GM10266 (cell line): ENCODE measurements at regions not wholly inside any gene's neighbourhood (a gene's known extent, or its start where the extent isn't known, plus 50 kb on each side); places are given as distances from the start of the nearest gene placed in this dataset.

Experiments
- DNase-seq: peaks from one replicate; pipeline ENCODE4 v3.0.0; 2012; ENCODE audit errors: extremely low spot score
- TF ChIP-seq, protein P1 (sequence below): IDR thresholded peaks from 2 replicates; pipeline ENCODE4 v1.5.1; 2012; ENCODE audit warnings: mild to moderate bottlenecking, low read depth; ENCODE audit not compliant: control insufficient read depth, insufficient read depth; ENCODE audit errors: missing control alignments

DNA sequence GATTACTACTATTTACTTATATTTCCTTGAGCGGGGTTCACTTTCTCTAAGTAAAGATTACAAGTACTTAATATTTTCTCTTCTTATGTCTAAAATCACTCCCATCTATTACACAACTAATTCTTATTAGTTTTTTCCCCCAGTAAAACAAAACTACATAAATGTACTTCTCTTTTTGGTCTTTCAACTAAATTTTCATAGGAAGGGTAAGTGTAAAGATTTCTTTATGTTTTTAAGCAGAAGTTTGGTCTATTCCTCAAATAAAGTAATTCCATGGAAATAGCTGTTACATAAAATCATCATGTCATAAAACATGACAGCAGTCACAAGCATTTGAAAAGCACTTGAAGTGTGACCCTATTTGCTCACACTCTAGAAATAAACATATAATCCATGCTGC lies 249.0 kb downstream of the ZEB2 start:
- TF ChIP-seq, protein P1, sequence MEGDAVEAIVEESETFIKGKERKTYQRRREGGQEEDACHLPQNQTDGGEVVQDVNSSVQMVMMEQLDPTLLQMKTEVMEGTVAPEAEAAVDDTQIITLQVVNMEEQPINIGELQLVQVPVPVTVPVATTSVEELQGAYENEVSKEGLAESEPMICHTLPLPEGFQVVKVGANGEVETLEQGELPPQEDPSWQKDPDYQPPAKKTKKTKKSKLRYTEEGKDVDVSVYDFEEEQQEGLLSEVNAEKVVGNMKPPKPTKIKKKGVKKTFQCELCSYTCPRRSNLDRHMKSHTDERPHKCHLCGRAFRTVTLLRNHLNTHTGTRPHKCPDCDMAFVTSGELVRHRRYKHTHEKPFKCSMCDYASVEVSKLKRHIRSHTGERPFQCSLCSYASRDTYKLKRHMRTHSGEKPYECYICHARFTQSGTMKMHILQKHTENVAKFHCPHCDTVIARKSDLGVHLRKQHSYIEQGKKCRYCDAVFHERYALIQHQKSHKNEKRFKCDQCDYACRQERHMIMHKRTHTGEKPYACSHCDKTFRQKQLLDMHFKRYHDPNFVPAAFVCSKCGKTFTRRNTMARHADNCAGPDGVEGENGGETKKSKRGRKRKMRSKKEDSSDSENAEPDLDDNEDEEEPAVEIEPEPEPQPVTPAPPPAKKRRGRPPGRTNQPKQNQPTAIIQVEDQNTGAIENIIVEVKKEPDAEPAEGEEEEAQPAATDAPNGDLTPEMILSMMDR = no peak
- DNase-seq = no peak

DNA sequence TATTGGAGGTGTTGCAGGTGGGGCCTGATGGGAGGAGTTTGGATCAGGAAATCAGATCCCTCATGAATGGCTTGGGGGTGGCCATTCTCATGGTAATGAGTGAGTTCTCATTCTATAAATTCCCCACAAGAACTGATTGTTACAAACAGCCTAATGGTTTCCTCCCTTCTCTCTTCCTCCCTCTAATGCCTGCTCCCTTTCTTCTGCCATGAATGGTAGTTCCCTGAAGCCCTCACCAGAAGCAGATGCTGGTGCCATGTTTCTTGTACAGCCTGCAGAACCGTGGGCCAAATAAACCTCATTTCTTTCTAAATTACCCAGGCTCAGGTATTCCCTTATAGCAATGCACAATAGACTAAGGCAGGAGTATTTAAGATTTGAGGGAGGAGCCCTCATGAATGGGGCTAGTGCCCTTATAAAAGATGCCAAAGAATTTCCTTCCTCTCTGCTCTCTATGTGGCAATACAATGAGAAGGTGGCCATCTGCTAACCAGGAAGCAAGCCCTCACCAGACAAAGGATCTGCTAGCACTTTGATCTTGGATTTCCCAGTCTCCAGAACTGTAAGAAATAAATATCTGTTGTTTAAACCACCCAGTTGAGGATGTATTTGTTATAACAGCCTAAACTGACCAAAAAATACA lies 251.8 kb downstream of the ZEB2 start:
- no peak for DNase-seq
- TF ChIP-seq, protein P1 = no peak

DNA sequence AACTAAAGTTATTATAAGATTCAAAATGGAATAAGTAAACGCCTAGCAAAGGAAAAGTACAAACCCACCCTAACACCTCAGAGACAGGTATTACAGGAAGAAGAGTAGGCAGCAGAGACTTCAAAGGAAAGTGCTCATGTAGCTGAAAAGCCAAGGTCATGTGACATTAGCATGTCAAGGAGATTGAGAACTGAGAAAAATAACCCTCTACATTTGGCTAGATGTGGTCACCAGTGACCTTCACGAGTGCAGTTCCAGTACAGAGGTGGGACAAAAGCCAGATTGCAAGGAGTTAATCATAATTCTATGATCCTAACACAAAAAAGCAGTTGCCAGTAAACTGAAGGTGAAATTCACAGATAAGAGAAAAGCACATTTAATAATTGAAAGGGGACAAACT lies 252.7 kb downstream of the ZEB2 start:
- TF ChIP-seq, protein P1 = no peak
- DNase-seq = peak; percentile 32

DNA sequence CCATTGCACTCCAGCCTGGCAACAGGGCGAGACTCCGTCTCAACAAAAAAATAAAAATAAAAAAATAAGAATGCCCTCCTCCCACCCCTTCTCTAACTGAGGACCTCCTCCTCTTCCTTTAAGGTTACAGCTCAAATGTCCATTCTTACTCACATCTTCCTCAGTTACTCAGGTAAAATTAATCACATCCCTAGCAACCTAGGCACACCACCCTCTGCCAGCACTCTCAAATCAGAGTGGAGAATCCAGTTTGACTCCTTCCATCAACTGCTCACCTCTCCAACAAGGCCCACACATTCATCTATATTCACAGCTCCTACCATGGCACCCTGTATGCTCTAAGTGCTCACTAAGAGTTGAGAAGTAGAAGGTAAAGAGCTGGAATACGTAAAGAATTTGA lies 254.3 kb downstream of the ZEB2 start:
- TF ChIP-seq, protein P1 = no peak

DNA sequence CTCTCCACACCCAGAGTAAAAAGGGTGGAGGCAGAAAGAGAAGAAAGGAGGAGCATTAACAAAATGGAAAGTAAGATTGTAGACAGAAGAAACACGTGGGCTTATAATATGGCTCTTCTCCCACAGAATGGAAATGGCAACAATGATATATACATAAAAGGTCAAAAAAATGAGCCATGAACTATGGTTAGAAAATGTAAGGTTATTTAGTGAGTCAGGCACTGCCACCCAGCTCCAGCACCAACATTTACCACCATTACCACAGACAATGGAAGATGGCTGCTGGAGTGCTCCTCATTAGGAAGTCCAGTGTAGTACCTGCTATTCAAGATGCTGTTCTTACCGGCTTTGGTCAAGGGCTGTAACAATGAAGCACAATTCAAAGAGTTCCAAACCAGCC lies 258.0 kb downstream of the ZEB2 start:
- TF ChIP-seq, protein P1 = no peak
- DNase-seq = no peak

More for the DNA sequence above, 254.3 kb downstream of the ZEB2 start:
- no peak for DNase-seq

DNA sequence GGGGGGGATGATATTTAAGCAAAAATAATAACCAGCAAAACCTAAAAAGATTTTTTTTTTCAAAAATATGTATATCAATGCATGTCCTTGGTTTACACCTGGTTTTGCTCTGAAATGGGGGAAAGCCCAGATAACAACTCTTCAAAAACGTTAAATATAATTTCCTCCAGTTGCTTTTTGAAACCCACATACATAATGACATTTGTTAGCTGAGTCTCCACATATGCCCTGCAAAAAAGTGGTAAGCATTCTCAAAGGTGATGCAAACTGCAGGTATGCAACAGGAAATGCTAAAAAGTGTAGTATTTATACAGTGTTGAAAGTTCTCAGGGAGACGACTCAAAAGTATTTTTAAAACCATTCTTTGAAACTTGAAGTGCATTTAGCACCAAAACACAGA lies 258.6 kb downstream of the ZEB2 start:
- DNase-seq = no peak
- TF ChIP-seq, protein P1 = no peak

DNA sequence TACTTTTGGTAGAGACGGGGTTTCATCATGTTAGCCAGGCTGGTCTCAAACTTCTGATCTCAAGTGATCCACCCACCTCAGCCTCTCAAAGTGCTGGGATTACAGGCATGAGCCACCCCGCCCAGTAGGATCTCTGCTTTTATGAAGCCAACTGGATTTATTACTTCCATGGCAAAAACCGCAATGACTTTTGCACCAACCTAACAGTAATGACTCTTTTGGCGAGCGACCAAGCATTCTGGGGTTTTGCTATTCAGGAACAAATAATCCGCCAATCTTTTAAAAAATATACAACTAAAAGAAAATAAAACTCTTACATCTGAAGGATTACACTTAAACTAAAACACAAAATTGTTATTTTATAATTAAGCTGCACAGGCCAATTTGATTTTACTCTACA lies 260.6 kb downstream of the ZEB2 start:
- TF ChIP-seq, protein P1 = no peak
- no peak for DNase-seq
